Fibroblast of lung (primary cell): ENCODE measurements at regions not wholly inside any gene's neighbourhood (a gene's known extent, or its start where the extent isn't known, plus 50 kb on each side); places are given as distances from the start of the nearest gene placed in this dataset.

Experiments
- CTCF ChIP-seq, 2 donors: IDR thresholded peaks in 1 of 2; conservative IDR thresholded peaks in 1 of 2; 1 replicate in 1 of 2; 2 replicates in 1 of 2; pipeline ENCODE4 v1.5.1; 2011 to 2012; ENCODE audit warnings: low read length in 2 of 2, control low read depth in 1 of 2, inconsistent platforms in 1 of 2, low read depth in 1 of 2, mild to moderate bottlenecking in 1 of 2
- EZH2 ChIP-seq: IDR thresholded peaks from 2 replicates; pipeline ENCODE4 v1.5.1; 2012; ENCODE audit warnings: low read length, control low read depth, mild to moderate bottlenecking; ENCODE audit errors: missing control alignments

DNA sequence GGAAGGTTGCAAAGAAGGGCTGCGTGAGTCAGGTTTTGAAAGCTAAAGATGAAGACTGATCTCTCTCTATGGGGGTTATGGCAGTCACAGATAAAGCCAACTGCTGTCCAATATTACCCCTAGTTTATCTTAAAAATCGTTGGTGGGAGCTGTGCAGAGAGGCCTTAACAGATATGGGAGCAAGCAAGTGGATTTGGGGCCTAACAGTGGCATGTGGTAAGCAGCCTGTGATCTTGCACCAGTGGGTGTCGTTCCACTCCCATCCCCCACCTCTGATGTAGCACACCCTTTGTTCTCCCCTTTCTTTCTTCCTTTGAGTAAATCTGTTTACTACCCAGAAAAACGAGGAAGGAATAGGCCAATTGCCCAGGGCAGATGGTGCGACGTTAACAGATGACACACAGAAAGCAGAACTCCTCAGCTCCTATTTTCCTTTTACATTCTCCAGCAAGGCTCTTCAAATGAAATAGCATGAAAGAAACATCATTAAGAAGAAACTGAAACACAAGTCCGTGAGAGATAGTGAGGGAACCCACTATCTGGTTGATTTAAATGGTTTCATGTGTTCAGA, 274.1 kb upstream of the CITED2 start:
- no peak for TF ChIP-seq CTCF (conservative IDR thresholded peaks at IDR 0.05 in 1 of 2, IDR thresholded peaks at IDR 0.05 in 1 of 2; ENCODE audit: low read depth in 1 of 2, low read length in 2 of 2)
- TF ChIP-seq EZH2 = no peak
